ENCODE measurements at regions not wholly inside any gene's neighbourhood (a gene's known extent, or its start where the extent isn't known, plus 50 kb on each side); places are given as distances from the start of the nearest gene placed in this dataset.
"Not testable (repeated sequence)": the region's sequence is repeated elsewhere in the genome, so short reads cannot be mapped to it uniquely, and the experiment has no call there.

DNA sequence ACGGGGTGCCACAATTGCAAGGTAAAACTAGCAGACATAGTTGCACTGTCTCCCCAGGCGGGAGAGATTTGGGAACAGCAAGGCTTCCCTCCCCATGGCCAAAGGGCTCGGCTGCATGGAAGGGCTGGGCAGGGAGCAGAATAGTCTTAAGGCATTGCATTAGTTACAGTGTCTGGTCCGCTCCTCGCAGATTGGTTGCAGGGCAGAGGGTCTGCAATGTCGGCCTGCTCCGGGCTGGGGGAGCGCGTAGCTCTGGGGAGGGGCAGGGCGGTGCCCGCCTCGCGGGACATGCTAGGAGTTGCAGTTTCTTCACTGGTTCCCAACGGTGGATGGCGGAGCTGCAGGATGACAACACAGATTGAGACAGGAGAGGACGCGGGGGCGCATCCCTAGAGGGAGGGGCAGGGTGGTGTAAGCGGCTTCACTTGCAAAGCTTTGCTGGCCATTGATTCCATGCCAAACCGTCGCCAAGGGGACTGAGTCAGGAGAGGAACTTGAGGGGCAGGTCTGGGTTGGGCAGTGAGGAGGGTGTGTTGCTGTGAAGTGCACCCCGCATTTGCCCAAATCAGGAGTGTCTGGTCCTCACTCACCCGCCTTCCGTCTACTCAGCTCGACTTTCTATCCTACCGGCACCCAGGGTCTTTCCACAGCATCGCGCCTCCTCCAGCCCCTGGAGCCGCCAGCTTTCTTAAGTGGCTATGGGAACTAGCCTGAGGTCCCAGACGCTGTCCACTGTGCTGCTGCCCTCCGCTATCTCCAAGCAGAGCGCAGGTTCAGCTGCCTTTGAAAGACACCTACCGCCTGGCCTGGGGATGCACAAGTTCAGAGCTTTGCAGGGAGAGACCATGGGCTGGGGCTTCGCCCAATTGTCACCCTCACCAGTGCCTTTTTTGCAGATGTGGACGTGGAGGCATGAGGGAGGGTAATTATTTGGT, 1748.9 kb downstream of the TP53TG3F start:
- H3K4me1 Mint-ChIP-seq (ENCODE audit: low read depth) = no peaks in the 10 kb centered on the region
- no peak for DNase-seq (ENCODE audit: low spot score, unreplicated experiment)
- H3K4me3 Mint-ChIP-seq (ENCODE audit: low read depth) = no peak overlapping the region
- peaks cover 34% of the 10 kb centered on the region for H3K9me3 Mint-ChIP-seq (ENCODE audit: low read depth)
- H3K27me3 Mint-ChIP-seq = no peaks in the 10 kb centered on the region
- TF ChIP-seq, protein P1, sequence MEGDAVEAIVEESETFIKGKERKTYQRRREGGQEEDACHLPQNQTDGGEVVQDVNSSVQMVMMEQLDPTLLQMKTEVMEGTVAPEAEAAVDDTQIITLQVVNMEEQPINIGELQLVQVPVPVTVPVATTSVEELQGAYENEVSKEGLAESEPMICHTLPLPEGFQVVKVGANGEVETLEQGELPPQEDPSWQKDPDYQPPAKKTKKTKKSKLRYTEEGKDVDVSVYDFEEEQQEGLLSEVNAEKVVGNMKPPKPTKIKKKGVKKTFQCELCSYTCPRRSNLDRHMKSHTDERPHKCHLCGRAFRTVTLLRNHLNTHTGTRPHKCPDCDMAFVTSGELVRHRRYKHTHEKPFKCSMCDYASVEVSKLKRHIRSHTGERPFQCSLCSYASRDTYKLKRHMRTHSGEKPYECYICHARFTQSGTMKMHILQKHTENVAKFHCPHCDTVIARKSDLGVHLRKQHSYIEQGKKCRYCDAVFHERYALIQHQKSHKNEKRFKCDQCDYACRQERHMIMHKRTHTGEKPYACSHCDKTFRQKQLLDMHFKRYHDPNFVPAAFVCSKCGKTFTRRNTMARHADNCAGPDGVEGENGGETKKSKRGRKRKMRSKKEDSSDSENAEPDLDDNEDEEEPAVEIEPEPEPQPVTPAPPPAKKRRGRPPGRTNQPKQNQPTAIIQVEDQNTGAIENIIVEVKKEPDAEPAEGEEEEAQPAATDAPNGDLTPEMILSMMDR (IDR thresholded peaks at IDR 0.05; ENCODE audit: unreplicated experiment) = no peak
- no peaks in the 10 kb centered on the region for H3K36me3 Mint-ChIP-seq (ENCODE audit: insufficient read depth)
- no peak overlapping the region for H3K27ac Mint-ChIP-seq

DNA sequence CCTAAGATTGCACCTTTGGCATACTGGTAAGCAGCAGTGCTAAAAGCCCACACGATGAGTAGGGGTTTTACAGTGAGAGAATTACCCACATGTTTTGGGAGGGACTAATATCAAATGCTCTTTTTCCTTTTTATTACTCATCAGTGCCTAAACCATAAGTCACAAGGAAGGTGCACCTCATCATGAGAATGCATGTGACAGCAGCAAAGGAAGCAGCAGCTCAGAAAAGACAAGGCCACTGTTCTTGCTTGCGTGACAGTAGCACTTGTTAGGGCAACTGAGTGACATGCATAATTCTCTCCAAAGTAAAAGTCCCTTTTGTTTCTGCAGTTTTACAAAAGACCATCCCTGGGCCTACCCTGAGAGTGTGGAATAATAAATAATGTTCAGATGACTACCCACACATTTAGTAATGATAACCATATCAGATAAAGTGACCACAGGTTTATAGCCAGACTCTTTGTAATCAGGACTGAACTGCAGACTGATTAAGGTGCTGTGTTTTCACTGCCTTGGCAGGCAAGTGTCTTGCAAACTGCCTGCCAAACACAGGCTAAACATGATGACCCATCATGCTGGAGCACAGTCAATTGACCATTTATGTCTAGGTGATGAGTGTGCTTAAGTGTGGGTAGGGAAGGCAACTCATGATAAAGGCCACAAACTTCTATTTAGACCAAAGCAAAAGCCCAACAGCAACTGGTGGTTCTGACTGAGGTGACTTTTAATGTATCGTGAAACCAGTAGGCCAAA, 1751.4 kb downstream of the TP53TG3F start:
- no peaks in the 10 kb centered on the region for H3K27me3 Mint-ChIP-seq
- TF ChIP-seq, protein P1 (IDR thresholded peaks at IDR 0.05; ENCODE audit: unreplicated experiment) = no peak
- no peaks in the 10 kb centered on the region for H3K36me3 Mint-ChIP-seq (ENCODE audit: insufficient read depth)
- H3K27ac Mint-ChIP-seq = no peak overlapping the region
- H3K4me1 Mint-ChIP-seq (ENCODE audit: low read depth) = no peaks in the 10 kb centered on the region
- H3K4me3 Mint-ChIP-seq (ENCODE audit: low read depth) = no peak overlapping the region
- no peak for DNase-seq (ENCODE audit: low spot score, unreplicated experiment)
- peaks cover 36% of the 10 kb centered on the region for H3K9me3 Mint-ChIP-seq (ENCODE audit: low read depth)

DNA sequence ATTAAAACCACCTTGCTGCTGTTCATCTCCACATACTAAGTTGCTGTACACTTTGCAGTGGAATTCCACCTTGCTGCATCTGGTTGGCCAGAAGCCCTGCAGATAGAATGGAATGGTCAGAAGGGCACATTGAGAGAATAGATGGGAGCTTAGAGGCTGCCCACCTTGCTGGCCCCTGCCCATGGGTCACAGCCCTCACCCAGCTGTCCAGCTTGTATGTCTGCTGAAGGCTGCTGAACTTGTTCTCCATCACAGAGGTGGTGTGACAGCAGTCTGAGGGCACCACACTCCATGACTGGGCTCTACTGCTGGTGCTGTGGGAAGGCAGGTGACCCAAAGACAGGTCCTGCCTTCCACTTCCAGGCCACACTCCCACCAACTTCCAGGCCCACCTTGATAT, 1755.4 kb downstream of the TP53TG3F start:
- no peaks in the 10 kb centered on the region for H3K4me1 Mint-ChIP-seq (ENCODE audit: low read depth)
- no peaks in the 10 kb centered on the region for H3K36me3 Mint-ChIP-seq (ENCODE audit: insufficient read depth)
- DNase-seq (ENCODE audit: low spot score, unreplicated experiment) = no peak
- H3K9me3 Mint-ChIP-seq (ENCODE audit: low read depth) = peaks cover 40% of the 10 kb centered on the region
- no peaks in the 10 kb centered on the region for H3K27me3 Mint-ChIP-seq
- TF ChIP-seq, protein P1 (IDR thresholded peaks at IDR 0.05; ENCODE audit: unreplicated experiment) = no peak
- H3K27ac Mint-ChIP-seq = no peak overlapping the region
- no peak overlapping the region for H3K4me3 Mint-ChIP-seq (ENCODE audit: low read depth)

DNA sequence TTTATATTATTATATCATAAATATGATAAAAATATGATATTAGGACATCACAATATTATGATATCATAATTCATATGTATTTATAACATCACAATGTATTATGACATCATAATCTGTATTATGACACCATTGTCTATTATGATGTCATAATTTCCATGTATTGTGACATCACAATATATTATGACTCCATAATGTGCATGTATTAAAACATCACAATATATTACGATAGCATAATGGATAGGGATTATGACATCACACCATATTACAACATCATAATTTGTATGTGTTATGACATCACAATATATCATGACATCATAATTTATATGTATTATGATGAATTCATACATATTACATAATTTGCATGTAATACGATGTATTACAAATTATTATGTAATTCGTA, 1755.9 kb downstream of the TP53TG3F start:
- Mint-ChIP-seq H3K27me3 (no peaks in the 10 kb centered on the region), H3K36me3 (ENCODE audit: insufficient read depth) (no peaks in the 10 kb centered on the region)

DNA sequence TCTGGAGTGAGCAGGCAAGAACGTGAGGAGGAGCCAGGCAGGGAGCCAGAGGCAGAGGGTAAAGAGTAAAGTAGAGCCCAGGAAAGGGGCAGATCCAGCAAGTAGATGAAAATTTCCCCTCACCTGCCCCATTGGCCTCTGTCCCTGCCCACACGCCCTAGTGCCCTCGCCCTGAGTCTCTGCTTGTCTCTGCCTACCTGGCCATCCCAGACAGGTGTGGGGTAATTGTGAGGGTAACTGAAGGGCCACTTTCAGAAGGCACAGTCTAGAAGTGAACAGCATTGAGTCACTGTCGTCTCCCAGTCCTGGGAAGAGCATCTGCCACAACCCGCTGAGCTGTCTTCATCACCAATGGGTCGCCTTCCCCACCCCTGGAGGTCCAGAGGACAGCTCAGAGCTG, 1756.8 kb downstream of the TP53TG3F start:
- not testable (repeated sequence) for H3K27me3 Mint-ChIP-seq; H3K4me1 Mint-ChIP-seq (ENCODE audit: low read depth); H3K36me3 Mint-ChIP-seq (ENCODE audit: insufficient read depth); H3K4me3 Mint-ChIP-seq (ENCODE audit: low read depth); DNase-seq (ENCODE audit: low spot score, unreplicated experiment); H3K27ac Mint-ChIP-seq
- H3K9me3 Mint-ChIP-seq (ENCODE audit: low read depth) = peaks cover 45% of the 10 kb centered on the region

More for the DNA sequence above, 1755.9 kb downstream of the TP53TG3F start:
- no peak for DNase-seq (ENCODE audit: low spot score, unreplicated experiment)
- TF ChIP-seq, protein P1 (IDR thresholded peaks at IDR 0.05; ENCODE audit: unreplicated experiment) = no peak
- H3K4me1 Mint-ChIP-seq (ENCODE audit: low read depth) = no peaks in the 10 kb centered on the region
- peaks cover 42% of the 10 kb centered on the region for H3K9me3 Mint-ChIP-seq (ENCODE audit: low read depth)
- H3K27ac Mint-ChIP-seq = no peak overlapping the region
- no peak overlapping the region for H3K4me3 Mint-ChIP-seq (ENCODE audit: low read depth)

All from progenitor cell of endocrine pancreas (in vitro differentiated cells).